Right lobe of liver (tissue), 4 donors: ENCODE measurements at regions not wholly inside any gene's neighbourhood (a gene's known extent, or its start where the extent isn't known, plus 50 kb on each side); places are given as distances from the start of the nearest gene placed in this dataset.

Source experiments
- POLR2A ChIP-seq: fragments of 450-650 bp; IDR thresholded peaks from one replicate; pipeline ENCODE4 v1.6.1; 2017; ENCODE audit warnings: antibody characterized with exemption, mild to moderate bottlenecking
- TF ChIP-seq, protein P1 (sequence below), 4 donors: fragments of 200-600 bp in 3 of 4; fragments of 450-650 bp in 1 of 4; IDR thresholded peaks; one replicate each; pipeline versions ENCODE4 v1.5.1 to v1.8.0; 2016 to 2022; ENCODE audit warnings: antibody characterized with exemption in 4 of 4, mild to moderate bottlenecking in 2 of 4
- donor health status: DM: no; HTN: no; CAD: no.
- donor health status: DM: no; HTN: no; CAD: no.
- donor health status: DM: no; HTN: yes; CAD: no.

- TF ChIP-seq, protein P1, sequence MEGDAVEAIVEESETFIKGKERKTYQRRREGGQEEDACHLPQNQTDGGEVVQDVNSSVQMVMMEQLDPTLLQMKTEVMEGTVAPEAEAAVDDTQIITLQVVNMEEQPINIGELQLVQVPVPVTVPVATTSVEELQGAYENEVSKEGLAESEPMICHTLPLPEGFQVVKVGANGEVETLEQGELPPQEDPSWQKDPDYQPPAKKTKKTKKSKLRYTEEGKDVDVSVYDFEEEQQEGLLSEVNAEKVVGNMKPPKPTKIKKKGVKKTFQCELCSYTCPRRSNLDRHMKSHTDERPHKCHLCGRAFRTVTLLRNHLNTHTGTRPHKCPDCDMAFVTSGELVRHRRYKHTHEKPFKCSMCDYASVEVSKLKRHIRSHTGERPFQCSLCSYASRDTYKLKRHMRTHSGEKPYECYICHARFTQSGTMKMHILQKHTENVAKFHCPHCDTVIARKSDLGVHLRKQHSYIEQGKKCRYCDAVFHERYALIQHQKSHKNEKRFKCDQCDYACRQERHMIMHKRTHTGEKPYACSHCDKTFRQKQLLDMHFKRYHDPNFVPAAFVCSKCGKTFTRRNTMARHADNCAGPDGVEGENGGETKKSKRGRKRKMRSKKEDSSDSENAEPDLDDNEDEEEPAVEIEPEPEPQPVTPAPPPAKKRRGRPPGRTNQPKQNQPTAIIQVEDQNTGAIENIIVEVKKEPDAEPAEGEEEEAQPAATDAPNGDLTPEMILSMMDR (IDR thresholded peaks at IDR 0.05): no peak
- TF ChIP-seq POLR2A: no peak
Measured at GRCh38 chr9:81827616-81828296, 100.5 kb upstream of the SPATA31D4 start.
